DMS 273 treated with DMSO at 0.1 percent for 48 hours (cell line): ENCODE measurements at regions not wholly inside any gene's neighbourhood (a gene's known extent, or its start where the extent isn't known, plus 50 kb on each side); places are given as distances from the start of the nearest gene placed in this dataset.

Experiments used
- DNase-seq: peaks from one replicate; lab custom pipeline; 2025; lab: John Stamatoyannopoulos, UW

DNA sequence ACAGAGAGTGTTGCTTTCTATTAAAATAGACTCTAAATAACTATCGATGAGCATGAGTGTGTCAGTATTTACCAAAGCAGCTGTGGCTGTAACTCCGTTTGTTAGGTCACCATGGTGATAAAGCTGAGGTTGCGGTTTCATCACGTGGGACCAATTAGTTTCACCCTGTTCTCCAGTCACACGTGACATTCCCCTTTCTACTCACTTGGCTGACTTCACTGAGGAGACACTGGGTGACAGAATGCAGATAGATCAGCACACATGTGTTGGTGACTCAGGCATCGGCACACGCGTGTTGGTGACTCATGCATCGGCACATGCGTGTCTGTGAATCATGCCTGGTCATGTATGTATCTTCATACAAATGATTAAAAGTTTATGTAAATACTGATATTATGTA lies 285.4 kb downstream of the THBS2 start:
- no peak for DNase-seq

DNA sequence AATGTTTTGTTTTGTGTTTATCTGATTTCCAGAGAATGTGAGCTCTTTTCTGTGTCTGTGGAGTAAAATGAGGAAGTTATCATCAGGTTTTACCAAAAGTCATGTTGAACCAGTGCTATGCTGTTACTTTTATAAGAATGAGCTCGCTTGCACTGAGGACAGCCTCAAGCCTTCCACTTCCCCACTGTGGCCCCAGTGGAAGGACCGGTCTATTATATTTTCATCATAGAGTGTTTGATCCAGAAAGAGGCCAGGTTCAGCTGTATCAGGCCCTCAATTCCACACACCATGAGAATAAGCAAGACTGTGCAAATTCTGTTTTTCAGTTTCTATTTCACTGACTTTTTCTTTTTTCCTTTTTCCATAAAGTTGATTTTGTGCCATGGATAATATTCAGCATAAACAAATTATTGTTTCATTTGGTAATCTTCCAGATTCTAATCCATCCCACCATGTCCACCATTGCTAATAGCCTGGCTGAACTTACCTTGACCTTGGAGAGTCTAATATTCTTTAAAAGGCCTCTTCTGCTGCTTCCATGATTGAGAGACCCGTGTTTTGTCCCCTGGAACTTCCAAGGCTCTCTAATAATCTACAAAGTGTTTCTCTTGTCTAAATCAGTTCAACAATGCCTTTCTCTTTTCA lies 286.2 kb downstream of the THBS2 start:
- DNase-seq, result no peak

- no peak for DNase-seq
Measured at GRCh38 chr6:168964138-168964835, 289.4 kb downstream of the THBS2 start.

DNA sequence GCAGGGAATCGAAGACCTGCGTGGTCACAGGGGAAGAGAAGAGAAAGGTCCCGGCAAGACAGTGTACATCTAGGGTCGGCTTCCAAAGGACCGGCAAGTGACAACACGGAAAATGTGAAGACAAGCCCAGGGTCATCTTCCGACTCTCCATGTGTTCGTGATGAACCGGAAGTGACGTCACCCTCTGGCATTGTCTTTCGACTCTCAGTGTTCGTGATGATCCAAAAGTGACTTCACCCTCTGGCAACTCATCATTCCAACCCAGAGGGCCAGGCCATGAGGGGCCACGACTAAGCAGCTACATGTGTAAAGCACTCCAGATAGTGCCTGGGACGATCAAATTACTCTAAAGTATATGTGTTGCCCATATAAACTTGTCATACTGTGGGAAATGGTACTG lies 290.8 kb downstream of the THBS2 start:
- no peak for DNase-seq

DNA sequence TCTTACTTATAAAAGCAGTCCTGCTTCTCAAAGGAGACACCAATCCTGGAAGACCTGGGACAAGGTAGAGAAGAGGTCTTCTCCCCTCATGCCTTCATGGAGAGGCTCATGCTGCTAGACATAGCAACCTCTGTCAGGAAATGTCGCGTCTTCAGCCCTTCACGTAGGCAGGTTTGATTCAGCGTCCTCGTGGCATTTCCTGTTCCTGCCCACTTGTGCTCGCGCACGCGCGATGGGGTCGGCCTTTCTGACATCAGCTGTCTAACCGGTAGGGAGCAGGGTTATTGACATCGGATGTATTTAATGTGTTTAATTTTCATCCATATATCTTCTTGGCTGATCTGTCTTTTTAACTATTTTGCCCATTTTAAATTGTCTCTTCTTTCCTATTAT lies 292.4 kb downstream of the THBS2 start:
- DNase-seq, result no peak

GRCh38 chr6:168960551-168961263 lies 292.9 kb downstream of the THBS2 start:
- no peak for DNase-seq

GRCh38 chr6:168959696-168960095 lies 293.9 kb downstream of the THBS2 start:
- no peak for DNase-seq

GRCh38 chr6:168956884-168957730 lies 296.5 kb downstream of the THBS2 start:
- DNase-seq, result peak; percentile 13

DNA sequence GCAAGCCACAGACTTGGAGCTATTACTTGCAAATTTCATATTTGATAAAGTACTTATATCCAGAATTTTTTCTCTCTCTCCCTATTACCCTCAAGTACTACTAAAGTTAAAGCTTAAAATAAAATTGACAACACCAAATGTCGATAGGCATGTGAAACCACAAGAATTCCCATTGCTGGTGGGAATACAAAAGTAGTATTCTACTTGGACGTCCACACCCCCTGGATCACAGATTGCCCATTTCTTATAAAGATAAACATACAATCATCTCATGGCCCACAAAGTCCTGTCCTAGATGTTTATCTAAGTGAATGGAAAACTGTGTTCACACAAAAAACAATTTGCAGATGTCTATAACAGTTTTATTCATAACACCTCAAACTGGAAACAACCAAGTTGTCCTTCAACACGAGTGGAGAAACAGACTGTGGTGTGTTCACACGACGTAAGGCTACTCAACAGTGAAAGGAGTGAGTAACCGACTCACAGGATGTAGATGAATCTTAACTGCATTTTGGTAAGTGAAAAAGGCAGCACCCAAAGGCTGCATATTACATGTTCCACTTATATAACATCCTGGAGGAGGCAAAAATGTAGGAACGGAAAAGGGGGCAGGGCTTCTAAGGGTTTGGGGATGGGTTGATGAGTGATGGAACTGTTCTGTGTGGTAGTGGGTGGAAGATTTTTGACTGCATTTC lies 297.4 kb downstream of the THBS2 start:
- no peak for DNase-seq

- DNase-seq, result no peak
Measured at GRCh38 chr6:168953461-168953860, 300.2 kb downstream of the THBS2 start.

GRCh38 chr6:168951217-168951616 lies 302.4 kb downstream of the THBS2 start:
- no peak for DNase-seq

GRCh38 chr6:168950858-168951214 lies 302.8 kb downstream of the THBS2 start:
- no peak for DNase-seq

- DNase-seq, result no peak
Measured at GRCh38 chr6:168949981-168950857, 303.4 kb downstream of the THBS2 start.

DNA sequence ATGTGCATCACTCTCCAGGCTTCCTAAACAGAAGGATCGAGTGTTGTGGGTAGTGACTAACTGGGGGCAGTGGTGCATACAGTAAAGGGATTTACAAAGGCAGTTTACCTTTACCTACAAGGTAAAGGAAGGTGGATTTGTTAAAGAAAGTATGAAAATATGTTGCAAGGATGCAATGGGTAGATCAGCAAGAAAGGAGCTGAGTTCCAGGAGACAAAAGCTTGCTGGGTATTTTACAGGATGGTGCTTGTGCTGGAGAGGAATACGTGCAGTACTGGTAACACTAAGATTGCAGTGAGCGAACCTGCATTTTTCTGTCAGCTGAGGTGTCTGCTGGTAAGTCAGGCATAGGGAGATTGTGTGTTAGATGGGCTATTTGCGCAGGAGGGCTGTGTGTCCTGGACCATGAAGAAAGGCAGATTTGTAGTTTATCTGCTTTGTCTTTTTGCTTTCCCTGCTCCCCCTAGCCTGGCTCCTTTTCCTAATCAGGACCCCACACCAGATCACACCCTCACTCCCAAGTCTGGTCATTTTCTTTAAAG lies 304.6 kb downstream of the THBS2 start:
- DNase-seq, result no peak

- DNase-seq, result no peak
Measured at GRCh38 chr6:168948002-168948401, 305.6 kb downstream of the THBS2 start.

GRCh38 chr6:168943231-168943905 lies 310.3 kb downstream of the THBS2 start:
- no peak for DNase-seq

GRCh38 chr6:168942646-168943045 lies 311.0 kb downstream of the THBS2 start:
- no peak for DNase-seq

DNA sequence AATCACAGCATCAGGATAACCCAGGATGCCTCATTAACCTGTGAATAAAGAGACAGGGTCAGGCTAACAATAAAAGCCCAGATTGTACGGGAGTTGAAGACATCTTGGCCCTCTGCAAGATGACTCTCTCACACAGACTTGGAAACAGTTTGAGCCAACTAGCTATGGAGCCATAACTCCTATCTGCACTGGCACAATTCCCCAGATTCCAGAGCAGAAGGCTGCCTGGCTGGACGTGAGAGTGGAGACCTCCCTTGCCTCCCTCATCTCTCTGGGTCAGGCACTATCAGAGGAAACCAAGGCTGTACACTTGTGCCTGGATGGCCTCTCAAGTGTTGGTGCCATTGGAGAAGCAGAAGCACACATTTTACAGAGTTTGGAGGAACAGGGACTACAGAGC lies 312.6 kb downstream of the THBS2 start:
- DNase-seq, result no peak

DNA sequence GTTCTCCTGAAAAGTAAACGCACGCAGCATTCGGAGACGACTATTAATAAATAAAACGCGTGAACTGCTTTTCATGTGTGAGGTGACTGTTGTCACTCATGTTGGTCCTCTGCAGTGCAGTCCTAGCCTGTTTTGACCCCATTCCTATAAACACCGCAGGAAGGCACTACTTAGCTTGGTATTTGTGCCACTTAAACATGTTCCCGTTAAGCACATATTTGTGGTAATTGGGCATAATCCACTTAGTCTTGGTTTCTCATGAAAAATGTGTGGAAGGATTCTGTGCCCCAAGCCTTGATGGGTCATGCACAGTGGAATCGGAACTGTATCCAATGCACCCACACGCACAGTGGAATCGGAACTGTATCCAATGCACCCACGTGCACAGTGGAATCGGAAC lies 313.9 kb downstream of the THBS2 start:
- no peak for DNase-seq

GRCh38 chr6:168939041-168939440 lies 314.6 kb downstream of the THBS2 start:
- DNase-seq, result no peak
